HCT116 (cell line): ENCODE measurements at regions not wholly inside any gene's neighbourhood (a gene's known extent, or its start where the extent isn't known, plus 50 kb on each side); places are given as distances from the start of the nearest gene placed in this dataset.

ENCODE experiments used
- ATAC-seq: fragments of 200-7000 bp; cut with Tn5 transposase; 2 replicates; pipeline ENCODE4 v1.9.1; 2020; ENCODE audit warnings: mild to moderate bottlenecking, moderate library complexity
- BruUV-seq: library from RNA; stranded (reverse); fragments of 400-500 nt; replicated peaks from 2 replicates; lab custom pipeline; 2021; lab: Mats Ljungman, UMichigan
- CTCF ChIA-PET: fragments of 300-600 bp; sonication (Branson Sonifier 250); formaldehyde crosslinking; loops from one replicate; lab custom pipeline; 2021; ENCODE audit warnings: antibody characterized with exemption; lab: Charles Lee
- POLR2A ChIA-PET: fragments of 300-600, 350-600 bp; sonication (Branson Sonifier 250); formaldehyde crosslinking; loops from one replicate; lab custom pipeline; 2021; ENCODE audit warnings: antibody characterized with exemption; lab: Charles Lee
- RAD21 ChIA-PET, 2 experiments: fragments of 300-600 bp; sonication (Branson Sonifier 250); formaldehyde crosslinking; loops; one replicate each; lab custom pipeline; 2023; ENCODE audit warnings: low total read pairs in 2 of 2; ENCODE audit not compliant: uncharacterized antibody in 2 of 2, unreplicated experiment in 2 of 2, low non-redundant PET in 1 of 2; lab: Charles Lee
- DNase-seq: peaks from one replicate; pipeline ENCODE4 v3.0.0-alpha.2; 2010; ENCODE audit warnings: low read depth, low spot score
- H2AFZ ChIP-seq: fragments of 200-600 bp; shearing (Covaris generic), sonication (generic); 2 replicates; pipeline ENCODE4 v1.6.1; 2017; ENCODE audit warnings: low read depth, mixed run types, mixed read lengths, antibody characterized with exemption, low read length; ENCODE audit not compliant: poor library complexity, severe bottlenecking
- H3K27ac ChIP-seq: 2 replicates; pipeline ENCODE4 v1.5.1; 2012; ENCODE audit warnings: low read depth, low read length
- H3K27me3 ChIP-seq: fragments of 200-600 bp; sonication (generic); 2 replicates; pipeline ENCODE4 v1.6.1; 2016; ENCODE audit warnings: mixed run types, low read length, mixed read lengths; ENCODE audit not compliant: insufficient read depth
- H3K36me3 ChIP-seq, 2 experiments: fragments of 200-500 bp in 1 of 2; fragments of 200-600 bp in 1 of 2; sonication (Bioruptor generic) in 1 of 2; sonication (generic) in 1 of 2; 2 replicates each; pipeline versions ENCODE4 v1.5.1 to v1.6.1; 2014 to 2016; ENCODE audit warnings: low read length in 2 of 2, inconsistent platforms in 1 of 2, mixed read lengths in 1 of 2, mixed run types in 1 of 2; ENCODE audit not compliant: insufficient read depth in 2 of 2, control insufficient read depth in 1 of 2
- H3K4me1 ChIP-seq, 2 experiments: fragments of 200-600 bp in 1 of 2; sonication (generic) in 1 of 2; 2 replicates each; pipeline versions ENCODE4 v1.5.1 to v1.6.1; 2012 to 2017; ENCODE audit warnings: low read length in 2 of 2, inconsistent platforms in 1 of 2, mild to moderate bottlenecking in 1 of 2, mixed read lengths in 1 of 2, mixed run types in 1 of 2, moderate library complexity in 1 of 2; ENCODE audit not compliant: insufficient read depth in 2 of 2, control insufficient read depth in 1 of 2
- H3K4me2 ChIP-seq: fragments of 200-600 bp; sonication (generic); 2 replicates; pipeline ENCODE4 v1.6.1; 2017; ENCODE audit warnings: mixed run types, low read length, mixed read lengths
- H3K4me3 ChIP-seq, 2 experiments: fragments of 200-600 bp in 1 of 2; sonication (generic) in 1 of 2; replicated peaks in 1 of 2; 2 replicates each; pipeline ENCODE4 v1.5.1; 2011 to 2016; ENCODE audit warnings: low read length in 2 of 2, control low read depth in 1 of 2, low read depth in 1 of 2, mild to moderate bottlenecking in 1 of 2, mixed read lengths in 1 of 2, mixed run types in 1 of 2
- H3K79me2 ChIP-seq: fragments of 200-600 bp; sonication (generic); 2 replicates; pipeline ENCODE4 v1.6.1; 2017; ENCODE audit warnings: mild to moderate bottlenecking, mixed run types, low read length, moderate library complexity, mixed read lengths; ENCODE audit not compliant: insufficient read depth
- H3K9ac ChIP-seq: fragments of 200-600 bp; sonication (generic); 2 replicates; pipeline ENCODE4 v1.6.1; 2016; ENCODE audit warnings: low read length, mixed read lengths
- H3K9me2 ChIP-seq: fragments of 200-600 bp; sonication (generic), shearing (Covaris generic); 2 replicates; pipeline ENCODE4 v1.6.1; 2017; ENCODE audit warnings: mixed run types, mild to moderate bottlenecking, moderate library complexity; ENCODE audit not compliant: insufficient read depth
- H3K9me3 ChIP-seq, 2 experiments: fragments of 200-500 bp in 1 of 2; fragments of 200-600 bp in 1 of 2; sonication (Bioruptor generic) in 1 of 2; sonication (generic) in 1 of 2; 2 replicates each; pipeline ENCODE4 v1.6.1; 2014 to 2017; ENCODE audit warnings: low read length in 2 of 2, mixed read lengths in 2 of 2, inconsistent platforms in 1 of 2, low read depth in 1 of 2, mild to moderate bottlenecking in 1 of 2, mixed run types in 1 of 2, moderate library complexity in 1 of 2; ENCODE audit not compliant: control insufficient read depth in 1 of 2, insufficient read depth in 1 of 2
- H4K20me1 ChIP-seq: fragments of 200-600 bp; sonication (generic), shearing (Covaris generic); 2 replicates; pipeline ENCODE4 v1.6.1; 2017; ENCODE audit warnings: mixed run types, mild to moderate bottlenecking, moderate library complexity; ENCODE audit not compliant: insufficient read depth
- CBX3 ChIP-seq: IDR thresholded peaks from 2 replicates; pipeline ENCODE4 v1.6.1; 2012; ENCODE audit warnings: low read depth
- EZH2 ChIP-seq: fragments of 200-600 bp; sonication (generic); IDR thresholded peaks from 2 replicates; pipeline ENCODE4 v1.6.1; 2017; ENCODE audit warnings: antibody characterized with exemption, mixed run types
- POLR2A ChIP-seq: IDR thresholded peaks from 2 replicates; pipeline ENCODE4 v1.7.0; 2011; ENCODE audit warnings: borderline replicate concordance; ENCODE audit not compliant: insufficient read depth, insufficient read length; ENCODE audit errors: extremely low read depth
- POLR2AphosphoS5 ChIP-seq: IDR thresholded peaks from 2 replicates; pipeline ENCODE4 v1.6.1; 2011; ENCODE audit warnings: mild to moderate bottlenecking, low read depth, low read length, moderate library complexity
- RAD21 ChIP-seq: IDR thresholded peaks from 2 replicates; pipeline ENCODE4 v1.6.1; 2012; ENCODE audit warnings: low read depth, mild to moderate bottlenecking
- SIN3A ChIP-seq: IDR thresholded peaks from 2 replicates; pipeline ENCODE4 v1.6.1; 2012; ENCODE audit warnings: low read depth
- SRF ChIP-seq: IDR thresholded peaks from 2 replicates; pipeline ENCODE4 v1.6.1; 2012; ENCODE audit warnings: low read depth
- YY1 ChIP-seq: IDR thresholded peaks from 2 replicates; pipeline ENCODE4 v1.6.1; 2011; ENCODE audit warnings: low read length, low read depth, moderate library complexity, mild to moderate bottlenecking; ENCODE audit not compliant: insufficient replicate concordance; ENCODE audit errors: extremely low read depth
- ZNF274 ChIP-seq: fragments of 200-500 bp; sonication (Bioruptor generic); IDR thresholded peaks from 2 replicates; pipeline ENCODE4 v1.6.1; 2014; ENCODE audit warnings: mild to moderate bottlenecking, low read depth, low read length, inconsistent platforms
- intact Hi-C: fragments of 100-400 bp; cut with micrococcal nuclease; formaldehyde crosslinking; loops from 2 replicates; pipeline ENCODE4 v1.10.0; 2022
- TF ChIP-seq, protein P1 (sequence below), 3 experiments: fragments of 200-600 bp in 1 of 3; sonication (generic) in 1 of 3; IDR thresholded peaks in 2 of 3; conservative IDR thresholded peaks in 1 of 3; 2 replicates each; pipeline ENCODE4 v1.5.1; 2012 to 2017; ENCODE audit warnings: low read depth in 2 of 3, low read length in 2 of 3, antibody characterized with exemption in 1 of 3, borderline replicate concordance in 1 of 3, control low read depth in 1 of 3, mild to moderate bottlenecking in 1 of 3, mixed read lengths in 1 of 3, mixed run types in 1 of 3, moderate library complexity in 1 of 3; ENCODE audit not compliant: insufficient read depth in 1 of 3
- TF ChIP-seq, protein P2 (sequence below): IDR thresholded peaks from 2 replicates; pipeline ENCODE4 v1.6.1; 2011; ENCODE audit warnings: mild to moderate bottlenecking, low read length, moderate library complexity; ENCODE audit not compliant: insufficient replicate concordance; ENCODE audit errors: extremely low read depth
- TF ChIP-seq, protein P3 (sequence below): IDR thresholded peaks from 2 replicates; pipeline ENCODE4 v1.6.1; 2012
- TF ChIP-seq, protein P4 (sequence below): IDR thresholded peaks from 2 replicates; pipeline ENCODE4 v1.6.1; 2012; ENCODE audit warnings: low read depth

DNA sequence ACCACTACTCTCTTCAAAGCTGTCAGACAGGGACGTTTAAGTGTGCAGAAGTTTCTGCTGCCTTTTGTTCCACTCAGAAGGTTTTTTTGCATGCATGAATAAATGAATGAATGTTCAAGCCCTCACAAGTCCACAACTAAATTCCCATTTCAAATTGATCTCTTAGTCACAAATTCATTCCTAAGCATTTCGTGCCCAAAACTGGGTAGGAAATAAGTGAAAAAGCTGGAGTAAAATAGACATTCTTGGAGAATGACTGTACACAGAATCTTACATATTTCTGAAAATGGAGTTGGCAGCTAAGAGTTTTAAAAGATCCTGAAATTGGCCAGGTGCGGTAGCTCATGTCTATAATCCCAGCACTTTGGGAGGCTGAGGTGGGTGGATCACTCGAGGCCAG, 117.6 kb downstream of the PERP start:
- DNase-seq, result no peak
- no peaks in the 10 kb centered on the region for H3K9me3 ChIP-seq
- TF ChIP-seq POLR2AphosphoS5 (no peak), EZH2 (no peak), RAD21 (no peak), SIN3A (no peak), CBX3 (no peak), ZNF274 (no peak), SRF (no peak)
- TF ChIP-seq, protein P1, sequence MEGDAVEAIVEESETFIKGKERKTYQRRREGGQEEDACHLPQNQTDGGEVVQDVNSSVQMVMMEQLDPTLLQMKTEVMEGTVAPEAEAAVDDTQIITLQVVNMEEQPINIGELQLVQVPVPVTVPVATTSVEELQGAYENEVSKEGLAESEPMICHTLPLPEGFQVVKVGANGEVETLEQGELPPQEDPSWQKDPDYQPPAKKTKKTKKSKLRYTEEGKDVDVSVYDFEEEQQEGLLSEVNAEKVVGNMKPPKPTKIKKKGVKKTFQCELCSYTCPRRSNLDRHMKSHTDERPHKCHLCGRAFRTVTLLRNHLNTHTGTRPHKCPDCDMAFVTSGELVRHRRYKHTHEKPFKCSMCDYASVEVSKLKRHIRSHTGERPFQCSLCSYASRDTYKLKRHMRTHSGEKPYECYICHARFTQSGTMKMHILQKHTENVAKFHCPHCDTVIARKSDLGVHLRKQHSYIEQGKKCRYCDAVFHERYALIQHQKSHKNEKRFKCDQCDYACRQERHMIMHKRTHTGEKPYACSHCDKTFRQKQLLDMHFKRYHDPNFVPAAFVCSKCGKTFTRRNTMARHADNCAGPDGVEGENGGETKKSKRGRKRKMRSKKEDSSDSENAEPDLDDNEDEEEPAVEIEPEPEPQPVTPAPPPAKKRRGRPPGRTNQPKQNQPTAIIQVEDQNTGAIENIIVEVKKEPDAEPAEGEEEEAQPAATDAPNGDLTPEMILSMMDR (IDR thresholded peaks at IDR 0.05 in 2 of 3, conservative IDR thresholded peaks at IDR 0.05 in 1 of 3; ENCODE audit: borderline replicate concordance in 1 of 3, insufficient read depth in 1 of 3, low read depth in 2 of 3, low read length in 2 of 3), result no peak
- H3K4me3 ChIP-seq, result no peak overlapping the region
- H3K9ac ChIP-seq, result no peak overlapping the region
- no TSS peak for BruUV-seq
- H3K79me2 ChIP-seq, result no peaks in the 10 kb centered on the region
- H3K4me2 ChIP-seq, result no peak overlapping the region
- H3K9me2 ChIP-seq, result no peaks in the 10 kb centered on the region
- RAD21 ChIA-PET, result no interaction called here
- no peak overlapping the region for H3K27ac ChIP-seq
- intact Hi-C loops, result no loop called here
- CTCF ChIA-PET, result interaction anchor here (1.0 kb wide), 1 partner anchor 15 kb away, joined by 5 read pairs; no protein-coding TSS in a partner anchor
- H3K36me3 ChIP-seq, result no peaks in the 10 kb centered on the region
- no peak overlapping the region for H2AFZ ChIP-seq
- H3K4me1 ChIP-seq, result no peaks in the 10 kb centered on the region
- H4K20me1 ChIP-seq, result no peaks in the 10 kb centered on the region
- no peak for ATAC-seq
- no peaks in the 10 kb centered on the region for H3K27me3 ChIP-seq
- POLR2A ChIA-PET, result no interaction called here

DNA sequence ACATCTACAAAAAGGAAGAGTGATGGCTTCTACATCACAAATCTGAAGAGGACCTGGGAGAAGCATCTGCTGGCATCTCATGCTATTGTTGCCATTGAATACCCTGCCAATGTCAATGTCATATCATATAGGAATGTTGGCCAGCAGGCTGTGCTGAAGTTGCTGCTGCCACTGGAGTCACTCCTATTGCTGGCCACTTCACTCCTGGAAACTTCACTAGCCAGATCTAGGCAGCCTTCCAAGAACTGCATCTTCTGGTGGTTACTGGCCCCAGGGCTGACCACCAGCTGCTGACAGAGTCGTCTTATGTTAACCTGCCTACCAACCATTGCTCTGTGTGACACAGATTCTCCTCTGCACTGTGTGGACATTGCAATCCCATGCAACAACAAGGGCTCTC, 111.8 kb downstream of the PERP start:
- POLR2A ChIA-PET, result no interaction called here
- Histone ChIP-seq H3K4me2 (no peak overlapping the region), H3K36me3 (no peaks in the 10 kb centered on the region), H3K9me2 (no peaks in the 10 kb centered on the region), H3K4me1 (no peaks in the 10 kb centered on the region), H3K27ac (no peak overlapping the region), H2AFZ (no peak overlapping the region), H3K9ac (no peak overlapping the region), H4K20me1 (no peaks in the 10 kb centered on the region), H3K9me3 (no peaks in the 10 kb centered on the region), H3K79me2 (no peaks in the 10 kb centered on the region), H3K27me3 (no peaks in the 10 kb centered on the region), H3K4me3 (no peak overlapping the region)
- CTCF ChIA-PET, result no interaction called here
- intact Hi-C loops, result no loop called here
- RAD21 ChIA-PET, result no interaction called here
- BruUV-seq, result no TSS peak
- ATAC-seq (no peak), DNase-seq (no peak)
- TF ChIP-seq SRF (no peak), YY1 (no peak), POLR2A (no peak), POLR2AphosphoS5 (no peak), RAD21 (no peak), ZNF274 (no peak)
- TF ChIP-seq, protein P2, sequence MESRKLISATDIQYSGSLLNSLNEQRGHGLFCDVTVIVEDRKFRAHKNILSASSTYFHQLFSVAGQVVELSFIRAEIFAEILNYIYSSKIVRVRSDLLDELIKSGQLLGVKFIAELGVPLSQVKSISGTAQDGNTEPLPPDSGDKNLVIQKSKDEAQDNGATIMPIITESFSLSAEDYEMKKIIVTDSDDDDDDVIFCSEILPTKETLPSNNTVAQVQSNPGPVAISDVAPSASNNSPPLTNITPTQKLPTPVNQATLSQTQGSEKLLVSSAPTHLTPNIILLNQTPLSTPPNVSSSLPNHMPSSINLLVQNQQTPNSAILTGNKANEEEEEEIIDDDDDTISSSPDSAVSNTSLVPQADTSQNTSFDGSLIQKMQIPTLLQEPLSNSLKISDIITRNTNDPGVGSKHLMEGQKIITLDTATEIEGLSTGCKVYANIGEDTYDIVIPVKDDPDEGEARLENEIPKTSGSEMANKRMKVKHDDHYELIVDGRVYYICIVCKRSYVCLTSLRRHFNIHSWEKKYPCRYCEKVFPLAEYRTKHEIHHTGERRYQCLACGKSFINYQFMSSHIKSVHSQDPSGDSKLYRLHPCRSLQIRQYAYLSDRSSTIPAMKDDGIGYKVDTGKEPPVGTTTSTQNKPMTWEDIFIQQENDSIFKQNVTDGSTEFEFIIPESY, result no peak
- TF ChIP-seq, protein P3, sequence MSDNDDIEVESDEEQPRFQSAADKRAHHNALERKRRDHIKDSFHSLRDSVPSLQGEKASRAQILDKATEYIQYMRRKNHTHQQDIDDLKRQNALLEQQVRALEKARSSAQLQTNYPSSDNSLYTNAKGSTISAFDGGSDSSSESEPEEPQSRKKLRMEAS, result no peak
- TF ChIP-seq, protein P4, sequence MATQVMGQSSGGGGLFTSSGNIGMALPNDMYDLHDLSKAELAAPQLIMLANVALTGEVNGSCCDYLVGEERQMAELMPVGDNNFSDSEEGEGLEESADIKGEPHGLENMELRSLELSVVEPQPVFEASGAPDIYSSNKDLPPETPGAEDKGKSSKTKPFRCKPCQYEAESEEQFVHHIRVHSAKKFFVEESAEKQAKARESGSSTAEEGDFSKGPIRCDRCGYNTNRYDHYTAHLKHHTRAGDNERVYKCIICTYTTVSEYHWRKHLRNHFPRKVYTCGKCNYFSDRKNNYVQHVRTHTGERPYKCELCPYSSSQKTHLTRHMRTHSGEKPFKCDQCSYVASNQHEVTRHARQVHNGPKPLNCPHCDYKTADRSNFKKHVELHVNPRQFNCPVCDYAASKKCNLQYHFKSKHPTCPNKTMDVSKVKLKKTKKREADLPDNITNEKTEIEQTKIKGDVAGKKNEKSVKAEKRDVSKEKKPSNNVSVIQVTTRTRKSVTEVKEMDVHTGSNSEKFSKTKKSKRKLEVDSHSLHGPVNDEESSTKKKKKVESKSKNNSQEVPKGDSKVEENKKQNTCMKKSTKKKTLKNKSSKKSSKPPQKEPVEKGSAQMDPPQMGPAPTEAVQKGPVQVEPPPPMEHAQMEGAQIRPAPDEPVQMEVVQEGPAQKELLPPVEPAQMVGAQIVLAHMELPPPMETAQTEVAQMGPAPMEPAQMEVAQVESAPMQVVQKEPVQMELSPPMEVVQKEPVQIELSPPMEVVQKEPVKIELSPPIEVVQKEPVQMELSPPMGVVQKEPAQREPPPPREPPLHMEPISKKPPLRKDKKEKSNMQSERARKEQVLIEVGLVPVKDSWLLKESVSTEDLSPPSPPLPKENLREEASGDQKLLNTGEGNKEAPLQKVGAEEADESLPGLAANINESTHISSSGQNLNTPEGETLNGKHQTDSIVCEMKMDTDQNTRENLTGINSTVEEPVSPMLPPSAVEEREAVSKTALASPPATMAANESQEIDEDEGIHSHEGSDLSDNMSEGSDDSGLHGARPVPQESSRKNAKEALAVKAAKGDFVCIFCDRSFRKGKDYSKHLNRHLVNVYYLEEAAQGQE, result no peak
